ENCODE measurements at regions not wholly inside any gene's neighbourhood (a gene's known extent, or its start where the extent isn't known, plus 50 kb on each side); places are given as distances from the start of the nearest gene placed in this dataset.

GRCh38 chr4:117467404-117467803 is 382.0 kb upstream of the TRAM1L1 start:
- Mint-ChIP-seq H3K27ac (ENCODE audit: unreplicated experiment) (no peak overlapping the region), H3K4me3 (ENCODE audit: unreplicated experiment) (no peak overlapping the region), H3K27me3 (ENCODE audit: low read depth) (no peaks in the 10 kb centered on the region), H3K9me3 (ENCODE audit: low read depth) (no peaks in the 10 kb centered on the region), H3K4me1 (ENCODE audit: low read depth) (peaks cover 4% of the 10 kb centered on the region), H3K36me3 (ENCODE audit: low read depth) (no peaks in the 10 kb centered on the region)
- no peak for DNase-seq (ENCODE audit: low spot score)
- TF ChIP-seq CTCF (IDR thresholded peaks at IDR 0.05) = no peak

- H3K36me3 Mint-ChIP-seq (ENCODE audit: low read depth) = no peaks in the 10 kb centered on the region
- H3K27me3 Mint-ChIP-seq (ENCODE audit: low read depth) = no peaks in the 10 kb centered on the region
- TF ChIP-seq CTCF (IDR thresholded peaks at IDR 0.05) = no peak
- H3K4me1 Mint-ChIP-seq (ENCODE audit: low read depth) = peaks cover 4% of the 10 kb centered on the region
- no peak overlapping the region for H3K4me3 Mint-ChIP-seq (ENCODE audit: unreplicated experiment)
- no peaks in the 10 kb centered on the region for H3K9me3 Mint-ChIP-seq (ENCODE audit: low read depth)
- DNase-seq (ENCODE audit: low spot score) = no peak
- no peak overlapping the region for H3K27ac Mint-ChIP-seq (ENCODE audit: unreplicated experiment)
Measured at GRCh38 chr4:117474987-117475386, 389.6 kb upstream of the TRAM1L1 start.

- no peak for TF ChIP-seq CTCF (IDR thresholded peaks at IDR 0.05)
- peaks cover 10% of the 10 kb centered on the region for H3K4me1 Mint-ChIP-seq (ENCODE audit: low read depth)
- H3K27ac Mint-ChIP-seq (ENCODE audit: unreplicated experiment) = no peak overlapping the region
- no peak overlapping the region for H3K4me3 Mint-ChIP-seq (ENCODE audit: unreplicated experiment)
- H3K36me3 Mint-ChIP-seq (ENCODE audit: low read depth) = no peaks in the 10 kb centered on the region
- no peaks in the 10 kb centered on the region for H3K27me3 Mint-ChIP-seq (ENCODE audit: low read depth)
- no peak for DNase-seq (ENCODE audit: low spot score)
- H3K9me3 Mint-ChIP-seq (ENCODE audit: low read depth) = no peaks in the 10 kb centered on the region
Measured at GRCh38 chr4:117477925-117478324, 392.5 kb upstream of the TRAM1L1 start.

GRCh38 chr4:117478702-117479101 is 393.3 kb upstream of the TRAM1L1 start:
- H3K36me3 Mint-ChIP-seq (ENCODE audit: low read depth) = no peaks in the 10 kb centered on the region
- H3K4me3 Mint-ChIP-seq (ENCODE audit: unreplicated experiment) = no peak overlapping the region
- H3K27ac Mint-ChIP-seq (ENCODE audit: unreplicated experiment) = no peak overlapping the region
- no peak for TF ChIP-seq CTCF (IDR thresholded peaks at IDR 0.05)
- H3K4me1 Mint-ChIP-seq (ENCODE audit: low read depth) = peaks cover 10% of the 10 kb centered on the region
- H3K27me3 Mint-ChIP-seq (ENCODE audit: low read depth) = no peaks in the 10 kb centered on the region
- DNase-seq (ENCODE audit: low spot score) = no peak
- no peaks in the 10 kb centered on the region for H3K9me3 Mint-ChIP-seq (ENCODE audit: low read depth)

- DNase-seq (ENCODE audit: low spot score) = no peak
- H3K27ac Mint-ChIP-seq (ENCODE audit: unreplicated experiment) = no peak overlapping the region
- no peak overlapping the region for H3K4me3 Mint-ChIP-seq (ENCODE audit: unreplicated experiment)
- no peaks in the 10 kb centered on the region for H3K27me3 Mint-ChIP-seq (ENCODE audit: low read depth)
- H3K4me1 Mint-ChIP-seq (ENCODE audit: low read depth) = peaks cover 10% of the 10 kb centered on the region
- TF ChIP-seq CTCF (IDR thresholded peaks at IDR 0.05) = no peak
- no peaks in the 10 kb centered on the region for H3K36me3 Mint-ChIP-seq (ENCODE audit: low read depth)
- no peaks in the 10 kb centered on the region for H3K9me3 Mint-ChIP-seq (ENCODE audit: low read depth)
Measured at GRCh38 chr4:117479673-117480072, 394.3 kb upstream of the TRAM1L1 start.
